Neural cell (in vitro differentiated cells): ENCODE measurements at regions not wholly inside any gene's neighbourhood (a gene's known extent, or its start where the extent isn't known, plus 50 kb on each side); places are given as distances from the start of the nearest gene placed in this dataset.

Experiments
- H2AFZ ChIP-seq: fragments of 200-600, 300-800 bp; sonication (generic), shearing (Covaris generic); 2 replicates; pipeline ENCODE4 v1.6.0; 2014; ENCODE audit warnings: low read depth, mild to moderate bottlenecking, antibody characterized with exemption, low read length, moderate library complexity
- H3F3A ChIP-seq: fragments of 200-600 bp; shearing (Covaris generic); 2 replicates; pipeline ENCODE4 v1.6.1; 2016; ENCODE audit warnings: mild to moderate bottlenecking, moderate library complexity, mixed read lengths, antibody characterized with exemption, low read length; ENCODE audit not compliant: insufficient read depth, poor library complexity, severe bottlenecking
- H3K27ac ChIP-seq: fragments of 200-600, 300-800 bp; sonication (generic), shearing (Covaris generic); 2 replicates; pipeline ENCODE4 v1.5.1; 2014; ENCODE audit warnings: mild to moderate bottlenecking, low read length, moderate library complexity
- H3K27me3 ChIP-seq: fragments of 300-800, 200-600 bp; sonication (generic), shearing (Covaris generic); 2 replicates; pipeline ENCODE4 v1.6.0; 2014; ENCODE audit warnings: mild to moderate bottlenecking, low read depth, low read length, moderate library complexity; ENCODE audit not compliant: insufficient read depth
- H3K36me3 ChIP-seq: fragments of 300-800, 200-600 bp; sonication (generic), shearing (Covaris generic); 2 replicates; pipeline ENCODE4 v1.5.1; 2014; ENCODE audit warnings: mild to moderate bottlenecking, antibody characterized with exemption, low read length, moderate library complexity; ENCODE audit not compliant: insufficient read depth
- H3K4me2 ChIP-seq: fragments of 300-800, 200-600 bp; sonication (generic), shearing (Covaris generic); 2 replicates; pipeline ENCODE4 v1.6.0; 2014; ENCODE audit warnings: mild to moderate bottlenecking, low read length
- H3K4me3 ChIP-seq: fragments of 300-800, 200-600 bp; sonication (generic), shearing (Covaris generic); 2 replicates; pipeline ENCODE4 v1.5.1; 2014; ENCODE audit warnings: mild to moderate bottlenecking, low read length, moderate library complexity
- H3K79me2 ChIP-seq: fragments of 200-600 bp; shearing (Covaris generic); replicated peaks from 2 replicates; pipeline ENCODE4 v1.6.0; 2014; ENCODE audit warnings: mild to moderate bottlenecking, low read length, moderate library complexity; ENCODE audit not compliant: insufficient read depth
- H3K9ac ChIP-seq: fragments of 300-800, 200-600 bp; sonication (generic), shearing (Covaris generic); 2 replicates; pipeline ENCODE4 v1.6.1; 2016; ENCODE audit warnings: mild to moderate bottlenecking, low read length, mixed read lengths
- H3K9me2 ChIP-seq: fragments of 200-600 bp; shearing (Covaris generic); 2 replicates; pipeline ENCODE4 v1.6.1; 2016; ENCODE audit warnings: mild to moderate bottlenecking, low read length, mixed read lengths; ENCODE audit not compliant: insufficient read depth
- H3K9me3 ChIP-seq: fragments of 200-600, 300-800 bp; sonication (generic), shearing (Covaris generic); 2 replicates; pipeline ENCODE4 v1.6.1; 2016; ENCODE audit warnings: mild to moderate bottlenecking, mixed run types, low read length, moderate library complexity, mixed read lengths
- H4K20me1 ChIP-seq: fragments of 200-600 bp; shearing (Covaris generic); 2 replicates; pipeline ENCODE4 v1.6.1; 2016; ENCODE audit warnings: mild to moderate bottlenecking, mixed run types; ENCODE audit not compliant: insufficient read depth
- EP300 ChIP-seq: fragments of 450-650 bp; conservative IDR thresholded peaks from 2 replicates; pipeline ENCODE4 v1.6.1; 2014; ENCODE audit warnings: antibody characterized with exemption, mild to moderate bottlenecking, moderate library complexity; ENCODE audit not compliant: poor library complexity, severe bottlenecking
- EZH2 ChIP-seq: fragments of 200-600, 300-800 bp; shearing (Covaris generic), sonication (generic); IDR thresholded peaks from 2 replicates; pipeline ENCODE4 v1.6.1; 2014; ENCODE audit warnings: antibody characterized with exemption, low read length, borderline replicate concordance, mild to moderate bottlenecking; ENCODE audit not compliant: insufficient read depth, poor library complexity, severe bottlenecking
- MXI1 ChIP-seq: fragments of 450-650 bp; conservative IDR thresholded peaks from 2 replicates; pipeline ENCODE4 v1.6.1; 2014; ENCODE audit warnings: antibody characterized with exemption, mild to moderate bottlenecking; ENCODE audit not compliant: poor library complexity, severe bottlenecking
- POLR2AphosphoS5 ChIP-seq: IDR thresholded peaks from 2 replicates; pipeline ENCODE4 v1.6.1; 2012
- RAD21 ChIP-seq: fragments of 450-650 bp; conservative IDR thresholded peaks from 2 replicates; pipeline ENCODE4 v1.6.1; 2014; ENCODE audit warnings: antibody characterized with exemption, mild to moderate bottlenecking, moderate library complexity
- REST ChIP-seq: IDR thresholded peaks from 2 replicates; pipeline ENCODE4 v1.6.1; 2012; ENCODE audit warnings: borderline replicate concordance
- SMC3 ChIP-seq: fragments of 450-650 bp; conservative IDR thresholded peaks from 2 replicates; pipeline ENCODE4 v1.6.1; 2014; ENCODE audit warnings: antibody characterized with exemption, mild to moderate bottlenecking, moderate library complexity; ENCODE audit not compliant: poor library complexity
- TAF1 ChIP-seq: IDR thresholded peaks from 2 replicates; pipeline ENCODE4 v1.6.1; 2012; ENCODE audit warnings: low read depth
- TF ChIP-seq, protein P1 (sequence below): fragments of 450-650 bp; IDR thresholded peaks from 2 replicates; pipeline ENCODE4 v1.5.1; 2014; ENCODE audit warnings: antibody characterized with exemption, mild to moderate bottlenecking, moderate library complexity; ENCODE audit not compliant: poor library complexity, severe bottlenecking

DNA sequence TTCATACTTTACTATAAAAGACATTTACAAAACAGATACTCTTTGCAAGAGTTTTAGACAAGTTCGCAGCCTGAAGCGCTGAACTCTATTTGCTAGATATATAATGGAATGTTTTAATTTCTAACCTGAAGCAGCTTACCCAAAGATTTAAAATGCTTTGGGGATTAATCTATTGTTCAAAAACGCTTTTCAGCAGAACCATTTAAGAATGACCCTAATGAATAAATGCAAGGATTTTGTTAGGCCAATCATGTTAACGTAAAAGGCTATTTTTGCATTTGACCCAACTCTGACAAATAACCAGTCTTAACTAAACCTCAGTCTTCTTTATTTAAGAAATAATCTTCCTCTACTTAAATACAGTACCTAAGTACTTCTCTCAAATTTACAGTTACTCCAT lies 406.7 kb upstream of the POT1 start:
- no peaks in the 10 kb centered on the region for H3K36me3 ChIP-seq
- no peaks in the 10 kb centered on the region for H4K20me1 ChIP-seq
- no peak for TF ChIP-seq REST
- no peak for TF ChIP-seq SMC3
- TF ChIP-seq, protein P1, sequence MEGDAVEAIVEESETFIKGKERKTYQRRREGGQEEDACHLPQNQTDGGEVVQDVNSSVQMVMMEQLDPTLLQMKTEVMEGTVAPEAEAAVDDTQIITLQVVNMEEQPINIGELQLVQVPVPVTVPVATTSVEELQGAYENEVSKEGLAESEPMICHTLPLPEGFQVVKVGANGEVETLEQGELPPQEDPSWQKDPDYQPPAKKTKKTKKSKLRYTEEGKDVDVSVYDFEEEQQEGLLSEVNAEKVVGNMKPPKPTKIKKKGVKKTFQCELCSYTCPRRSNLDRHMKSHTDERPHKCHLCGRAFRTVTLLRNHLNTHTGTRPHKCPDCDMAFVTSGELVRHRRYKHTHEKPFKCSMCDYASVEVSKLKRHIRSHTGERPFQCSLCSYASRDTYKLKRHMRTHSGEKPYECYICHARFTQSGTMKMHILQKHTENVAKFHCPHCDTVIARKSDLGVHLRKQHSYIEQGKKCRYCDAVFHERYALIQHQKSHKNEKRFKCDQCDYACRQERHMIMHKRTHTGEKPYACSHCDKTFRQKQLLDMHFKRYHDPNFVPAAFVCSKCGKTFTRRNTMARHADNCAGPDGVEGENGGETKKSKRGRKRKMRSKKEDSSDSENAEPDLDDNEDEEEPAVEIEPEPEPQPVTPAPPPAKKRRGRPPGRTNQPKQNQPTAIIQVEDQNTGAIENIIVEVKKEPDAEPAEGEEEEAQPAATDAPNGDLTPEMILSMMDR = no peak
- TF ChIP-seq POLR2AphosphoS5 = no peak
- no peak for TF ChIP-seq EP300
- no peak for TF ChIP-seq RAD21
- no peak for TF ChIP-seq MXI1
- TF ChIP-seq TAF1 = no peak
- TF ChIP-seq EZH2 = no peak
- no peak overlapping the region for H3K9ac ChIP-seq
- no peaks in the 10 kb centered on the region for H3F3A ChIP-seq
- H2AFZ ChIP-seq = no peak overlapping the region
- H3K4me2 ChIP-seq = no peak overlapping the region
- H3K4me3 ChIP-seq = no peak overlapping the region
- no peaks in the 10 kb centered on the region for H3K9me3 ChIP-seq
- H3K9me2 ChIP-seq = no peaks in the 10 kb centered on the region
- no peaks in the 10 kb centered on the region for H3K27me3 ChIP-seq
- no peaks in the 10 kb centered on the region for H3K79me2 ChIP-seq
- H3K27ac ChIP-seq = no peak overlapping the region

- no peaks in the 10 kb centered on the region for H3K9me3 ChIP-seq
- no peak overlapping the region for H3K9ac ChIP-seq
- no peaks in the 10 kb centered on the region for H3F3A ChIP-seq
- no peak overlapping the region for H3K27ac ChIP-seq
- no peak overlapping the region for H3K4me2 ChIP-seq
- no peaks in the 10 kb centered on the region for H4K20me1 ChIP-seq
- H3K27me3 ChIP-seq = no peaks in the 10 kb centered on the region
- H3K79me2 ChIP-seq = no peaks in the 10 kb centered on the region
- no peaks in the 10 kb centered on the region for H3K9me2 ChIP-seq
- no peak overlapping the region for H3K4me3 ChIP-seq
- H3K36me3 ChIP-seq = no peaks in the 10 kb centered on the region
- H2AFZ ChIP-seq = no peak overlapping the region
- no peak for TF ChIP-seq EP300
- TF ChIP-seq POLR2AphosphoS5 = no peak
- TF ChIP-seq MXI1 = no peak
- TF ChIP-seq, protein P1 = no peak
- no peak for TF ChIP-seq EZH2
- no peak for TF ChIP-seq SMC3
- no peak for TF ChIP-seq REST
- no peak for TF ChIP-seq RAD21
- no peak for TF ChIP-seq TAF1
Measured at GRCh38 chr7:125326666-125327255, 397.1 kb upstream of the POT1 start.
